PC-9 (cell line): ENCODE measurements at regions not wholly inside any gene's neighbourhood (a gene's known extent, or its start where the extent isn't known, plus 50 kb on each side); places are given as distances from the start of the nearest gene placed in this dataset.

Source experiments
- BruUV-seq: library from RNA; stranded (reverse); fragments of 400-500 nt; replicated peaks from 2 replicates; lab custom pipeline; 2021; lab: Mats Ljungman, UMichigan
- CTCF ChIA-PET: fragments of 300-600 bp; sonication (Branson Sonifier 250); formaldehyde crosslinking; loops from one replicate; lab custom pipeline; 2022; ENCODE audit warnings: antibody characterized with exemption; lab: Charles Lee
- POLR2A ChIA-PET: fragments of 300-600 bp; sonication (Branson Sonifier 250); formaldehyde crosslinking; loops from one replicate; lab custom pipeline; 2022; ENCODE audit warnings: antibody characterized with exemption; ENCODE audit not compliant: unreplicated experiment; lab: Charles Lee
- DNase-seq, 2 experiments: peaks; one replicate each; pipeline versions ENCODE4 v3.0.0 to v3.0.0-alpha.2; 2015 to 2022; ENCODE audit warnings: mixed read lengths in 1 of 2
- H2AFZ ChIP-seq: fragments of 200-600 bp; sonication (generic); 2 replicates; pipeline ENCODE4 v1.8.1; 2017; ENCODE audit warnings: antibody characterized with exemption
- H3F3A ChIP-seq: fragments of 200-600 bp; sonication (generic); 2 replicates; pipeline ENCODE4 v1.8.1; 2017; ENCODE audit warnings: antibody characterized with exemption, mild to moderate bottlenecking, low read depth; ENCODE audit not compliant: insufficient read depth
- H3K27ac ChIP-seq: fragments of 200-600 bp; sonication (generic); 2 replicates; pipeline ENCODE4 v1.6.1; 2016; ENCODE audit warnings: mixed run types
- H3K27me3 ChIP-seq: fragments of 200-600 bp; sonication (generic); 2 replicates; pipeline ENCODE4 v1.6.1; 2016; ENCODE audit warnings: low read depth, mixed run types; ENCODE audit not compliant: insufficient read depth
- H3K36me3 ChIP-seq: fragments of 200-600 bp; sonication (generic); 2 replicates; pipeline ENCODE4 v1.6.1; 2016; ENCODE audit warnings: low read depth, mixed run types
- H3K4me1 ChIP-seq: fragments of 200-600 bp; sonication (generic); replicated peaks from 2 replicates; pipeline ENCODE4 v1.6.1; 2016; ENCODE audit warnings: mixed run types; ENCODE audit not compliant: insufficient read depth
- H3K4me2 ChIP-seq: fragments of 200-600 bp; sonication (generic); 2 replicates; pipeline ENCODE4 v1.6.1; 2017; ENCODE audit warnings: mixed run types
- H3K4me3 ChIP-seq: fragments of 200-600 bp; sonication (generic); 2 replicates; pipeline ENCODE4 v1.6.1; 2016; ENCODE audit warnings: mixed run types
- H3K79me2 ChIP-seq: fragments of 200-600 bp; sonication (generic); 2 replicates; pipeline ENCODE4 v1.6.1; 2017; ENCODE audit warnings: low read depth, mixed run types
- H3K9me2 ChIP-seq: fragments of 200-600 bp; sonication (generic); 2 replicates; pipeline ENCODE4 v1.8.1; 2017; ENCODE audit warnings: mild to moderate bottlenecking; ENCODE audit not compliant: insufficient read depth
- H3K9me3 ChIP-seq: fragments of 200-600 bp; sonication (generic); 2 replicates; pipeline ENCODE4 v1.8.1; 2016; ENCODE audit warnings: low read depth; ENCODE audit not compliant: insufficient read depth
- H4K20me1 ChIP-seq: fragments of 200-600 bp; sonication (generic); 2 replicates; pipeline ENCODE4 v1.8.1; 2017; ENCODE audit not compliant: insufficient read depth
- CTCF ChIP-seq: fragments of 200-600 bp; sonication (generic); conservative IDR thresholded peaks from 2 replicates; pipeline ENCODE4 v1.6.1; 2017; ENCODE audit warnings: mixed run types, antibody characterized with exemption, mild to moderate bottlenecking, moderate library complexity
- EZH2 ChIP-seq: fragments of 200-600 bp; sonication (generic); IDR thresholded peaks from 2 replicates; pipeline ENCODE4 v1.8.0; 2017; ENCODE audit warnings: antibody characterized with exemption, low read depth
- intact Hi-C: fragments of 100-400 bp; cut with micrococcal nuclease; formaldehyde crosslinking; loops from one replicate; pipeline ENCODE4 v1.10.0; 2022; ENCODE audit not compliant: unreplicated experiment

- no peak overlapping the region for H3K27ac ChIP-seq
- intact Hi-C loops: no loop called here
- H3K79me2 ChIP-seq: no peaks in the 10 kb centered on the region
- no peak overlapping the region for H3K4me3 ChIP-seq
- H3K9me3 ChIP-seq: no peaks in the 10 kb centered on the region
- no peaks in the 10 kb centered on the region for H3K36me3 ChIP-seq
- BruUV-seq: no TSS peak
- H3K27me3 ChIP-seq: no peaks in the 10 kb centered on the region
- ChIA-PET CTCF (no interaction called here), POLR2A (interaction anchor here (0.7 kb wide), 1 partner anchor 69 kb away, joined by 4 read pairs; no protein-coding TSS in a partner anchor)
- no peaks in the 10 kb centered on the region for H3K4me1 ChIP-seq
- H4K20me1 ChIP-seq: no peaks in the 10 kb centered on the region
- H3F3A ChIP-seq: no peaks in the 10 kb centered on the region
- H3K4me2 ChIP-seq: no peak overlapping the region
- H3K9me2 ChIP-seq: no peaks in the 10 kb centered on the region; the same call in 1 of the 2 replicates
- peak in 1 of 2 experiments; percentile 39 for DNase-seq
- H2AFZ ChIP-seq: no peak overlapping the region
- no peak for TF ChIP-seq EZH2
- no peak for TF ChIP-seq CTCF
These were observed 482.4 kb upstream of the MMS22L start for GRCh38 chr6:97765461-97765860.

- intact Hi-C loops: no loop called here
- Histone ChIP-seq H3K4me3 (no peak overlapping the region), H3K79me2 (no peaks in the 10 kb centered on the region), H2AFZ (no peak overlapping the region), H3K27ac (no peak overlapping the region), H4K20me1 (no peaks in the 10 kb centered on the region), H3K4me1 (no peaks in the 10 kb centered on the region), H3K4me2 (no peak overlapping the region), H3K27me3 (no peaks in the 10 kb centered on the region), H3K9me2 (no peaks in the 10 kb centered on the region; the same call in 1 of the 2 replicates), H3K9me3 (no peaks in the 10 kb centered on the region), H3F3A (no peaks in the 10 kb centered on the region), H3K36me3 (no peaks in the 10 kb centered on the region)
- no TSS peak for BruUV-seq
- TF ChIP-seq EZH2 (no peak), CTCF (no peak)
- no peak for DNase-seq
- POLR2A ChIA-PET: no interaction called here
- CTCF ChIA-PET: no interaction called here
These were observed 488.4 kb upstream of the MMS22L start for GRCh38 chr6:97771372-97771771.

- no peaks in the 10 kb centered on the region for H3K36me3 ChIP-seq
- TF ChIP-seq EZH2 (no peak), CTCF (no peak)
- H3K79me2 ChIP-seq: no peaks in the 10 kb centered on the region
- no peak overlapping the region for H3K4me2 ChIP-seq
- H3K27ac ChIP-seq: no peak overlapping the region
- no peak for DNase-seq
- intact Hi-C loops: no loop called here
- no peaks in the 10 kb centered on the region for H3F3A ChIP-seq
- no peaks in the 10 kb centered on the region for H3K27me3 ChIP-seq
- H3K9me2 ChIP-seq: no peaks in the 10 kb centered on the region
- no peak overlapping the region for H3K4me3 ChIP-seq
- H2AFZ ChIP-seq: no peak overlapping the region
- BruUV-seq: no TSS peak
- CTCF ChIA-PET: no interaction called here
- no peaks in the 10 kb centered on the region for H3K9me3 ChIP-seq
- no peaks in the 10 kb centered on the region for H3K4me1 ChIP-seq
- H4K20me1 ChIP-seq: no peaks in the 10 kb centered on the region
- POLR2A ChIA-PET: no interaction called here
These were observed 492.0 kb upstream of the MMS22L start for GRCh38 chr6:97775012-97775411.
